H1 (cell line): ENCODE measurements at regions not wholly inside any gene's neighbourhood (a gene's known extent, or its start where the extent isn't known, plus 50 kb on each side); places are given as distances from the start of the nearest gene placed in this dataset.

ENCODE experiments used
- CTCF ChIA-PET: fragments of 300-600 bp; sonication (Branson Sonifier 250); formaldehyde crosslinking; loops from one replicate; lab custom pipeline; 2021; ENCODE audit not compliant: partially characterized antibody; lab: Charles Lee
- POLR2A ChIA-PET: fragments of 300-600 bp; sonication (Branson Sonifier 250); formaldehyde crosslinking; loops from one replicate; lab custom pipeline; 2021; ENCODE audit warnings: inconsistent platforms; ENCODE audit not compliant: partially characterized antibody; lab: Charles Lee
- DNase-seq, 2 experiments: peaks; one replicate each; pipeline versions ENCODE4 v3.0.0 to v3.0.0-alpha.2; 2010 to 2022; ENCODE audit warnings: low spot score in 2 of 2, low read depth in 1 of 2, mixed read lengths in 1 of 2
- FAIRE-seq: peaks from 2 replicates; lab custom pipeline; 2011; peaks lifted over from hg19 to GRCh38; lab: Jason Lieb, UNC
- H2AFZ ChIP-seq: 2 replicates; pipeline ENCODE4 v1.8.1; 2012; ENCODE audit warnings: low read length, inconsistent platforms
- H2AK5ac ChIP-seq: 2 replicates; pipeline ENCODE4 v1.6.1; 2013; ENCODE audit warnings: low read depth, low read length
- H2BK120ac ChIP-seq: replicated peaks from 2 replicates; pipeline ENCODE3; 2013; ENCODE audit warnings: low read depth, low read length, inconsistent platforms
- H2BK12ac ChIP-seq: 2 replicates; pipeline ENCODE4 v1.6.1; 2013; ENCODE audit warnings: low read depth, low read length
- H2BK15ac ChIP-seq: 2 replicates; pipeline ENCODE4 v1.6.1; 2013; ENCODE audit warnings: low read length
- H2BK20ac ChIP-seq: 2 replicates; pipeline ENCODE4 v1.6.1; 2013; ENCODE audit warnings: low read length
- H2BK5ac ChIP-seq: 2 replicates; pipeline ENCODE4 v1.6.1; 2013; ENCODE audit warnings: low read depth, low read length
- H3K14ac ChIP-seq: 2 replicates; pipeline ENCODE4 v1.6.1; 2013; ENCODE audit warnings: inconsistent platforms; ENCODE audit not compliant: insufficient read length
- H3K18ac ChIP-seq: 2 replicates; pipeline ENCODE4 v1.6.1; 2013; ENCODE audit warnings: low read length; ENCODE audit errors: extremely low read depth
- H3K23ac ChIP-seq: 2 replicates; pipeline ENCODE4 v1.6.1; 2013; ENCODE audit warnings: inconsistent platforms; ENCODE audit not compliant: insufficient read length
- H3K23me2 ChIP-seq: 2 replicates; pipeline ENCODE4 v1.6.1; 2013; ENCODE audit warnings: low read depth, low read length
- H3K27ac ChIP-seq: 2 replicates; pipeline ENCODE4 v1.6.1; 2011; ENCODE audit warnings: low read depth, low read length, inconsistent platforms
- H3K27me3 ChIP-seq, 4 experiments: replicated peaks in 1 of 4; 1 replicate in 1 of 4; 2 replicates in 3 of 4; pipeline versions ENCODE4 v1.6.1 to v1.8.1; 2011 to 2013; ENCODE audit warnings: low read length in 3 of 4, mild to moderate bottlenecking in 3 of 4, inconsistent platforms in 2 of 4, mixed read lengths in 2 of 4, moderate library complexity in 1 of 4; ENCODE audit not compliant: control insufficient read depth in 3 of 4, insufficient read depth in 3 of 4; ENCODE audit errors: extremely low read depth in 1 of 4
- H3K36me3 ChIP-seq, 4 experiments: 2 replicates each; pipeline versions ENCODE4 v1.6.1 to v1.8.1; 2011 to 2013; ENCODE audit warnings: mild to moderate bottlenecking in 4 of 4, low read length in 3 of 4, moderate library complexity in 2 of 4, control low read depth in 1 of 4, inconsistent platforms in 1 of 4; ENCODE audit not compliant: insufficient read depth in 4 of 4, control insufficient read depth in 2 of 4
- H3K4ac ChIP-seq: replicated peaks from 2 replicates; pipeline ENCODE3; 2013; ENCODE audit warnings: low read length, low read depth, mixed read lengths, inconsistent platforms; ENCODE audit not compliant: insufficient read length
- H3K4me1 ChIP-seq, 4 experiments: replicated peaks in 1 of 4; 1 replicate in 1 of 4; 2 replicates in 3 of 4; pipeline versions ENCODE4 v1.6.1 to v1.8.1; 2011 to 2013; ENCODE audit warnings: low read length in 3 of 4, inconsistent platforms in 2 of 4, mixed read lengths in 1 of 4; ENCODE audit not compliant: insufficient read depth in 4 of 4, control insufficient read depth in 3 of 4
- H3K4me2 ChIP-seq, 2 experiments: 2 replicates each; pipeline versions ENCODE4 v1.6.1 to v1.8.1; 2011 to 2013; ENCODE audit warnings: low read depth in 2 of 2, low read length in 2 of 2, control low read depth in 1 of 2, inconsistent platforms in 1 of 2, mild to moderate bottlenecking in 1 of 2; ENCODE audit not compliant: insufficient read depth in 1 of 2
- H3K4me3 ChIP-seq, 4 experiments: fragments of 200-600, 300-600 bp in 1 of 4; sonication (generic), shearing (Covaris generic), sonication (Bioruptor Twin) in 1 of 4; 2 replicates each; pipeline versions ENCODE4 v1.5.1 to v1.8.1; 2011 to 2016; ENCODE audit warnings: low read length in 4 of 4, low read depth in 3 of 4, control low read depth in 2 of 4, inconsistent platforms in 2 of 4, mild to moderate bottlenecking in 2 of 4, mixed read lengths in 1 of 4, moderate library complexity in 1 of 4; ENCODE audit not compliant: insufficient read depth in 2 of 4; ENCODE audit errors: extremely low read depth in 1 of 4
- H3K56ac ChIP-seq: replicated peaks from 2 replicates; pipeline ENCODE3; 2013; ENCODE audit warnings: low read depth, mild to moderate bottlenecking, mixed read lengths, low read length, inconsistent platforms; ENCODE audit not compliant: insufficient read length
- H3K79me1 ChIP-seq: 2 replicates; pipeline ENCODE4 v1.6.1; 2013; ENCODE audit warnings: low read depth, low read length, control low read depth
- H3K79me2 ChIP-seq, 2 experiments: 2 replicates each; pipeline versions ENCODE4 v1.6.1 to v1.8.1; 2012 to 2013; ENCODE audit warnings: low read length in 2 of 2, mild to moderate bottlenecking in 2 of 2, inconsistent platforms in 1 of 2; ENCODE audit not compliant: insufficient read depth in 2 of 2, control insufficient read depth in 1 of 2
- H3K9ac ChIP-seq, 4 experiments: replicated peaks in 1 of 4; 1 replicate in 1 of 4; 2 replicates in 3 of 4; pipeline versions ENCODE4 v1.6.1 to v1.8.1; 2011 to 2013; ENCODE audit warnings: low read depth in 3 of 4, low read length in 3 of 4, control low read depth in 2 of 4, mild to moderate bottlenecking in 2 of 4, moderate library complexity in 2 of 4, inconsistent platforms in 1 of 4; ENCODE audit errors: extremely low read depth in 1 of 4
- H3K9me3 ChIP-seq, 2 experiments: 2 replicates each; pipeline versions ENCODE4 v1.6.1 to v1.8.1; 2012 to 2013; ENCODE audit warnings: mild to moderate bottlenecking in 2 of 2, moderate library complexity in 2 of 2, control low read depth in 1 of 2, inconsistent platforms in 1 of 2, low read depth in 1 of 2, low read length in 1 of 2, mixed read lengths in 1 of 2; ENCODE audit not compliant: insufficient read depth in 2 of 2
- H4K20me1 ChIP-seq, 2 experiments: replicated peaks in 1 of 2; 2 replicates each; pipeline versions ENCODE3 to v1.8.1; 2011 to 2013; ENCODE audit warnings: inconsistent platforms in 2 of 2, low read length in 2 of 2, mild to moderate bottlenecking in 1 of 2; ENCODE audit not compliant: insufficient read depth in 2 of 2, control insufficient read depth in 1 of 2
- H4K5ac ChIP-seq: 2 replicates; pipeline ENCODE4 v1.6.1; 2013; ENCODE audit warnings: low read length, low read depth, mixed read lengths, inconsistent platforms; ENCODE audit not compliant: insufficient read length
- H4K8ac ChIP-seq: 2 replicates; pipeline ENCODE4 v1.8.0; 2013; ENCODE audit warnings: mild to moderate bottlenecking, moderate library complexity, low read length, inconsistent platforms; ENCODE audit not compliant: insufficient read depth; ENCODE audit errors: extremely low read depth
- H4K91ac ChIP-seq: replicated peaks from 2 replicates; pipeline ENCODE3; 2013; ENCODE audit warnings: low read length, mixed read lengths, inconsistent platforms; ENCODE audit not compliant: insufficient read length
- BRCA1 ChIP-seq: IDR thresholded peaks from 2 replicates; pipeline ENCODE4 v1.6.1; 2012; ENCODE audit warnings: low read depth, low read length, improper control_type of control experiment
- CEBPB ChIP-seq: IDR thresholded peaks from 2 replicates; pipeline ENCODE4 v1.6.1; 2012; ENCODE audit warnings: low read depth, low read length
- EGR1 ChIP-seq: IDR thresholded peaks from 2 replicates; pipeline ENCODE4 v1.6.1; 2011; ENCODE audit warnings: low read depth, low read length, borderline replicate concordance
- FOSL1 ChIP-seq: IDR thresholded peaks from 2 replicates; pipeline ENCODE4 v1.6.1; 2011; ENCODE audit warnings: mild to moderate bottlenecking, low read depth, low read length, moderate library complexity; ENCODE audit not compliant: insufficient read depth
- HDAC2 ChIP-seq, 2 experiments: fragments of 300-600 bp in 1 of 2; sonication (generic) in 1 of 2; IDR thresholded peaks; 2 replicates each; pipeline ENCODE4 v1.6.1; 2011 to 2012; ENCODE audit warnings: low read depth in 2 of 2, low read length in 2 of 2, mild to moderate bottlenecking in 2 of 2, moderate library complexity in 2 of 2, borderline replicate concordance in 1 of 2, inconsistent platforms in 1 of 2
- MAX ChIP-seq: IDR thresholded peaks from 2 replicates; pipeline ENCODE4 v1.6.1; 2012; ENCODE audit warnings: inconsistent platforms
- POU5F1 ChIP-seq: IDR thresholded peaks from 2 replicates; pipeline ENCODE4 v1.6.1; 2011; ENCODE audit warnings: low read depth, mild to moderate bottlenecking, low read length, moderate library complexity
- RXRA ChIP-seq: IDR thresholded peaks from 2 replicates; pipeline ENCODE4 v1.6.1; 2011; ENCODE audit warnings: low read depth, mild to moderate bottlenecking, low read length, moderate library complexity; ENCODE audit not compliant: insufficient read depth
- SIRT6 ChIP-seq: IDR thresholded peaks from one replicate; pipeline ENCODE4 v1.7.1; 2012; ENCODE audit warnings: low read length, inconsistent platforms
- TBP ChIP-seq: IDR thresholded peaks from 2 replicates; pipeline ENCODE4 v1.6.1; 2011; ENCODE audit warnings: low read depth, low read length, improper control_type of control experiment
- WGBS, 2 experiments: shearing (Covaris generic) in 1 of 2; methylation state at CpG; one replicate each; pipeline versions ENCODE4 v1.1.6 to v1.1.7; 2013 to 2015; ENCODE audit warnings: low lambda C conversion rate in 2 of 2, mixed read lengths in 2 of 2, inconsistent platforms in 1 of 2, low coverage in 1 of 2, missing lambda C conversion rate in 1 of 2; ENCODE audit not compliant: insufficient replicate concordance in 2 of 2, insufficient coverage in 1 of 2, insufficient read length in 1 of 2; ENCODE audit errors: extremely low coverage in 1 of 2, missing lambda C conversion rate in 1 of 2; 5-methylcytosine and 5-hydroxymethylcytosine counted together

- Histone ChIP-seq H2BK20ac (no peak overlapping the region), H2BK5ac (no peak overlapping the region), H4K8ac (no peak overlapping the region), H2BK15ac (no peak overlapping the region), H2AFZ (no peak overlapping the region), H3K4me1 (no peaks in the 10 kb centered on the region), H3K79me1 (no peaks in the 10 kb centered on the region), H4K5ac (no peak overlapping the region), H3K23me2 (no peaks in the 10 kb centered on the region), H3K79me2 (no peaks in the 10 kb centered on the region), H3K27me3 (no peaks in the 10 kb centered on the region), H4K20me1 (no peaks in the 10 kb centered on the region), H3K9me3 (no peaks in the 10 kb centered on the region; a peak in 1 of 4 replicates), H2BK120ac (no peak overlapping the region), H3K56ac (no peak overlapping the region), H3K9ac (no peak overlapping the region), H3K36me3 (no peaks in the 10 kb centered on the region), H3K4me3 (no peak overlapping the region), H3K14ac (no peak overlapping the region), H4K91ac (no peak overlapping the region), H3K4me2 (no peak overlapping the region), H2AK5ac (no peak overlapping the region), H3K23ac (no peak overlapping the region), H3K27ac (no peak overlapping the region), H3K18ac (no peak overlapping the region), H2BK12ac (no peak overlapping the region), H3K4ac (no peak overlapping the region)
- DNase-seq, result no peak
- ChIA-PET POLR2A (no interaction called here), CTCF (interaction anchor here (1.4 kb wide), 1 partner anchor 12 kb away, joined by 3 read pairs; no protein-coding TSS in a partner anchor)
- FAIRE-seq, result no peak
- 96% methylated on average over 1 of the region's 1 CpG; no CpG with 5 or more reads in 1 of the 2 experiments for WGBS, 2 experiments
- no peak for TF ChIP-seq TBP
- TF ChIP-seq MAX, result no peak
- TF ChIP-seq POU5F1, result no peak
- TF ChIP-seq SIRT6, result no peak
- no peak for TF ChIP-seq FOSL1
- no peak for TF ChIP-seq CEBPB
- no peak for TF ChIP-seq HDAC2 (IDR thresholded peaks at IDR 0.05; ENCODE audit: borderline replicate concordance in 1 of 2, low read depth in 2 of 2, low read length in 2 of 2)
- no peak for TF ChIP-seq RXRA
- no peak for TF ChIP-seq EGR1
- no peak for TF ChIP-seq BRCA1
These were observed 693.9 kb downstream of the REEP3 start for GRCh38 chr10:64215088-64215487.
